ENCODE measurements at regions not wholly inside any gene's neighbourhood (a gene's known extent, or its start where the extent isn't known, plus 50 kb on each side); places are given as distances from the start of the nearest gene placed in this dataset.

GRCh38 chr3:106428565-106428994 lies 559.8 kb upstream of the CBLB start:
- Histone ChIP-seq H3K4me1 (ENCODE audit: control insufficient read depth in 4 of 4, insufficient read depth in 4 of 4, low read length in 3 of 4) (no peaks in the 10 kb centered on the region), H3K9ac (ENCODE audit: low read depth in 1 of 2, low read length in 2 of 2) (no peak overlapping the region), H3K27ac (ENCODE audit: low read depth in 1 of 2, low read length in 2 of 2) (no peak overlapping the region), H3K27me3 (ENCODE audit: control insufficient read depth in 4 of 4, insufficient read depth in 4 of 4, low read length in 3 of 4) (no peaks in the 10 kb centered on the region), H3K36me3 (ENCODE audit: control insufficient read depth in 4 of 4, insufficient read depth in 3 of 4, low read depth in 1 of 4, low read length in 3 of 4) (no peaks in the 10 kb centered on the region), H3K9me3 (ENCODE audit: control insufficient read depth in 4 of 4, low read length in 3 of 4) (no peaks in the 10 kb centered on the region), H3K4me3 (ENCODE audit: low read depth in 1 of 3, low read length in 3 of 3) (no peak overlapping the region)
- DNase-seq (ENCODE audit: low spot score), result no peak
- WGBS, result 62% methylated on average over 2 of the region's 2 CpGs
- TF ChIP-seq SP1 (IDR thresholded peaks at IDR 0.05), result no peak
- TF ChIP-seq NR2F2 (IDR thresholded peaks at IDR 0.05), result no peak
- TF ChIP-seq JUND (IDR thresholded peaks at IDR 0.05), result peak; percentile 37 to 70

- Histone ChIP-seq H3K36me3 (ENCODE audit: control insufficient read depth in 4 of 4, insufficient read depth in 3 of 4, low read depth in 1 of 4, low read length in 3 of 4) (no peaks in the 10 kb centered on the region), H3K9me3 (ENCODE audit: control insufficient read depth in 4 of 4, low read length in 3 of 4) (no peaks in the 10 kb centered on the region), H3K4me3 (ENCODE audit: low read depth in 1 of 3, low read length in 3 of 3) (no peak overlapping the region), H3K27ac (ENCODE audit: low read depth in 1 of 2, low read length in 2 of 2) (no peak overlapping the region), H3K9ac (ENCODE audit: low read depth in 1 of 2, low read length in 2 of 2) (no peak overlapping the region), H3K4me1 (ENCODE audit: control insufficient read depth in 4 of 4, insufficient read depth in 4 of 4, low read length in 3 of 4) (no peaks in the 10 kb centered on the region), H3K27me3 (ENCODE audit: control insufficient read depth in 4 of 4, insufficient read depth in 4 of 4, low read length in 3 of 4) (no peaks in the 10 kb centered on the region)
- no peak for DNase-seq (ENCODE audit: low spot score)
- TF ChIP-seq EGR1 (IDR thresholded peaks at IDR 0.05; ENCODE audit: low read depth in 2 of 2), result no peak
- TF ChIP-seq GABPA (IDR thresholded peaks at IDR 0.05 in 1 of 2, conservative IDR thresholded peaks at IDR 0.05 in 1 of 2), result no peak
- TF ChIP-seq JUND (IDR thresholded peaks at IDR 0.05), result no peak
- TF ChIP-seq REST (IDR thresholded peaks at IDR 0.05), result no peak
- no peak for TF ChIP-seq CTCF (IDR thresholded peaks at IDR 0.05; ENCODE audit: low read depth, low read length, missing input control)
- TF ChIP-seq NR2F2 (IDR thresholded peaks at IDR 0.05), result no peak
- TF ChIP-seq MAX (IDR thresholded peaks at IDR 0.05), result no peak
- TF ChIP-seq ZBTB33 (IDR thresholded peaks at IDR 0.05), result no peak
- TF ChIP-seq ATF3 (IDR thresholded peaks at IDR 0.05), result no peak
- no peak for TF ChIP-seq RXRA (IDR thresholded peaks at IDR 0.05)
- no peak for TF ChIP-seq YY1 (IDR thresholded peaks at IDR 0.05)
- TF ChIP-seq FOXA2 (IDR thresholded peaks at IDR 0.05), result no peak
- no peak for TF ChIP-seq SP1 (IDR thresholded peaks at IDR 0.05)
- no peak for TF ChIP-seq FOXA1 (IDR thresholded peaks at IDR 0.05)
- no peak for TF ChIP-seq RAD21 (IDR thresholded peaks at IDR 0.05)
- TF ChIP-seq HNF4G (IDR thresholded peaks at IDR 0.05), result no peak
- no peak for TF ChIP-seq TAF1 (conservative IDR thresholded peaks at IDR 0.05)
- no peak for TF ChIP-seq HNF4A (conservative IDR thresholded peaks at IDR 0.05)
- 86% methylated on average over 7 of the region's 7 CpGs for WGBS
Observed at GRCh38 chr3:106431721-106432120, 562.9 kb upstream of the CBLB start.

Measured in liver (tissue), 8 donors.